Thymus (tissue), 11 donors: ENCODE measurements at regions not wholly inside any gene's neighbourhood (a gene's known extent, or its start where the extent isn't known, plus 50 kb on each side); places are given as distances from the start of the nearest gene placed in this dataset.

Experiments used
- DNase-seq, 9 donors: peaks; one replicate each; pipeline ENCODE4 v3.0.0-alpha.2; 2013; ENCODE audit warnings: low spot score in 9 of 9, low read depth in 6 of 9, missing footprints in 1 of 9
- H3K27ac ChIP-seq, 2 donors: one replicate each; pipeline ENCODE4 v1.5.1; 2013; ENCODE audit warnings: control low read depth in 1 of 2, low read depth in 1 of 2, low read length in 1 of 2, mild to moderate bottlenecking in 1 of 2, moderate library complexity in 1 of 2
- H3K27me3 ChIP-seq, 2 donors: one replicate each; pipeline ENCODE4 v1.5.1; 2013; ENCODE audit warnings: low read length in 1 of 2; ENCODE audit not compliant: control insufficient read depth in 2 of 2, insufficient read depth in 1 of 2
- H3K36me3 ChIP-seq, 2 donors: one replicate each; pipeline ENCODE4 v1.5.1; 2013; ENCODE audit warnings: low read length in 1 of 2, mild to moderate bottlenecking in 1 of 2, moderate library complexity in 1 of 2; ENCODE audit not compliant: control insufficient read depth in 2 of 2, insufficient read depth in 2 of 2
- H3K4me1 ChIP-seq, 2 donors: one replicate each; pipeline ENCODE4 v1.5.1; 2013; ENCODE audit warnings: low read length in 2 of 2; ENCODE audit not compliant: control insufficient read depth in 2 of 2, insufficient read depth in 2 of 2
- H3K4me3 ChIP-seq, 2 donors: one replicate each; pipeline ENCODE4 v1.5.1; 2013; ENCODE audit warnings: low read length in 2 of 2, control low read depth in 1 of 2, mild to moderate bottlenecking in 1 of 2
- H3K9me3 ChIP-seq, 2 donors: one replicate each; pipeline ENCODE4 v1.5.1; 2013; ENCODE audit warnings: low read length in 1 of 2, mild to moderate bottlenecking in 1 of 2; ENCODE audit not compliant: control insufficient read depth in 2 of 2, insufficient read depth in 1 of 2
- WGBS: extraction: QIAGEN DNeasy Blood & Tissue Kit; methylation state at CpG from one replicate; pipeline ENCODE4 v1.1.7; 2013; 5-methylcytosine and 5-hydroxymethylcytosine counted together
- donor health status: healthy.

- Histone ChIP-seq H3K4me1 (no peaks in the 10 kb centered on the region), H3K36me3 (no peaks in the 10 kb centered on the region), H3K27me3 (no peaks in the 10 kb centered on the region), H3K9me3 (no peaks in the 10 kb centered on the region), H3K4me3 (no peak overlapping the region), H3K27ac (no peak overlapping the region)
- no peak for DNase-seq
- 89% methylated on average over 8 of the region's 8 CpGs for WGBS
These were observed 51.2 kb upstream of the SEC16B start for GRCh38 chr1:178020968-178021640.

GRCh38 chr1:178021950-178022349 is 52.1 kb upstream of the SEC16B start:
- WGBS: 87% methylated on average over 4 of the region's 4 CpGs

GRCh38 chr1:178023181-178023618 is 53.3 kb upstream of the SEC16B start:
- Histone ChIP-seq H3K27ac (no peak overlapping the region), H3K27me3 (no peaks in the 10 kb centered on the region), H3K36me3 (no peaks in the 10 kb centered on the region), H3K9me3 (no peaks in the 10 kb centered on the region), H3K4me3 (no peak overlapping the region), H3K4me1 (no peaks in the 10 kb centered on the region)
- no peak for DNase-seq
- 88% methylated on average over 2 of the region's 2 CpGs for WGBS

More at GRCh38 chr1:178021950-178022349, 52.1 kb upstream of the SEC16B start:
- DNase-seq: no peak
- Histone ChIP-seq H3K4me3 (no peak overlapping the region), H3K4me1 (no peaks in the 10 kb centered on the region), H3K27ac (no peak overlapping the region), H3K36me3 (no peaks in the 10 kb centered on the region), H3K27me3 (no peaks in the 10 kb centered on the region), H3K9me3 (no peaks in the 10 kb centered on the region)

- WGBS: 95% methylated on average over 3 of the region's 3 CpGs
- no peak for DNase-seq
These were observed 54.6 kb upstream of the SEC16B start for GRCh38 chr1:178024504-178024903.

GRCh38 chr1:178025613-178026356 is 55.9 kb upstream of the SEC16B start:
- Histone ChIP-seq H3K4me3 (no peak overlapping the region), H3K27me3 (no peaks in the 10 kb centered on the region), H3K4me1 (no peaks in the 10 kb centered on the region), H3K27ac (no peak overlapping the region), H3K9me3 (no peaks in the 10 kb centered on the region), H3K36me3 (no peaks in the 10 kb centered on the region)
- 91% methylated on average over 9 of the region's 9 CpGs for WGBS
- DNase-seq: no peak

More at GRCh38 chr1:178024504-178024903, 54.6 kb upstream of the SEC16B start:
- Histone ChIP-seq H3K4me1 (no peaks in the 10 kb centered on the region), H3K36me3 (no peaks in the 10 kb centered on the region), H3K4me3 (no peak overlapping the region), H3K27me3 (no peaks in the 10 kb centered on the region), H3K9me3 (no peaks in the 10 kb centered on the region), H3K27ac (no peak overlapping the region)

GRCh38 chr1:178028841-178029481 is 59.1 kb upstream of the SEC16B start:
- Histone ChIP-seq H3K27me3 (no peaks in the 10 kb centered on the region), H3K4me1 (no peaks in the 10 kb centered on the region), H3K27ac (no peak overlapping the region), H3K36me3 (no peaks in the 10 kb centered on the region), H3K4me3 (no peak overlapping the region), H3K9me3 (no peaks in the 10 kb centered on the region)
- no peak for DNase-seq
- WGBS: 93% methylated on average over 7 of the region's 7 CpGs

GRCh38 chr1:178030467-178030866 is 60.6 kb upstream of the SEC16B start:
- Histone ChIP-seq H3K36me3 (no peaks in the 10 kb centered on the region), H3K4me1 (no peaks in the 10 kb centered on the region), H3K9me3 (no peaks in the 10 kb centered on the region), H3K4me3 (no peak overlapping the region), H3K27ac (no peak overlapping the region), H3K27me3 (no peaks in the 10 kb centered on the region)
- DNase-seq: no peak
- 94% methylated on average over 3 of the region's 3 CpGs for WGBS

GRCh38 chr1:178031856-178032320 is 62.0 kb upstream of the RASAL2 start:
- H3K36me3 ChIP-seq: no peaks in the 10 kb centered on the region
- H3K4me1 ChIP-seq: no peaks in the 10 kb centered on the region
- peaks cover 0 to 6% of the 10 kb centered on the region in 2 donors for H3K27me3 ChIP-seq
- no peak overlapping the region for H3K4me3 ChIP-seq
- H3K9me3 ChIP-seq: no peaks in the 10 kb centered on the region
- peak in 8 of 9 donors; percentile 6 to 61 (median 27) for DNase-seq
- H3K27ac ChIP-seq: no peak overlapping the region

- Histone ChIP-seq H3K4me1 (no peaks in the 10 kb centered on the region), H3K9me3 (no peaks in the 10 kb centered on the region), H3K27ac (no peak overlapping the region), H3K4me3 (no peak overlapping the region), H3K27me3 (peaks cover 7 to 18% of the 10 kb centered on the region in 2 donors), H3K36me3 (no peaks in the 10 kb centered on the region)
- WGBS: 94% methylated on average over 2 of the region's 2 CpGs
- no peak for DNase-seq
These were observed 60.9 kb upstream of the RASAL2 start for GRCh38 chr1:178033019-178033418.
